H1 (cell line): ENCODE measurements at regions not wholly inside any gene's neighbourhood (a gene's known extent, or its start where the extent isn't known, plus 50 kb on each side); places are given as distances from the start of the nearest gene placed in this dataset.

ENCODE experiments used
- CTCF ChIA-PET: fragments of 300-600 bp; sonication (Branson Sonifier 250); formaldehyde crosslinking; loops from one replicate; lab custom pipeline; 2021; ENCODE audit not compliant: partially characterized antibody; lab: Charles Lee
- POLR2A ChIA-PET: fragments of 300-600 bp; sonication (Branson Sonifier 250); formaldehyde crosslinking; loops from one replicate; lab custom pipeline; 2021; ENCODE audit warnings: inconsistent platforms; ENCODE audit not compliant: partially characterized antibody; lab: Charles Lee
- DNase-seq, 2 experiments: peaks; one replicate each; pipeline versions ENCODE4 v3.0.0 to v3.0.0-alpha.2; 2010 to 2022; ENCODE audit warnings: low spot score in 2 of 2, low read depth in 1 of 2, mixed read lengths in 1 of 2
- FAIRE-seq: peaks from 2 replicates; lab custom pipeline; 2011; peaks lifted over from hg19 to GRCh38; lab: Jason Lieb, UNC
- H2AFZ ChIP-seq: 2 replicates; pipeline ENCODE4 v1.8.1; 2012; ENCODE audit warnings: low read length, inconsistent platforms
- H2AK5ac ChIP-seq: 2 replicates; pipeline ENCODE4 v1.6.1; 2013; ENCODE audit warnings: low read depth, low read length
- H2BK120ac ChIP-seq: replicated peaks from 2 replicates; pipeline ENCODE3; 2013; ENCODE audit warnings: low read depth, low read length, inconsistent platforms
- H2BK12ac ChIP-seq: 2 replicates; pipeline ENCODE4 v1.6.1; 2013; ENCODE audit warnings: low read depth, low read length
- H2BK15ac ChIP-seq: 2 replicates; pipeline ENCODE4 v1.6.1; 2013; ENCODE audit warnings: low read length
- H2BK20ac ChIP-seq: 2 replicates; pipeline ENCODE4 v1.6.1; 2013; ENCODE audit warnings: low read length
- H2BK5ac ChIP-seq: 2 replicates; pipeline ENCODE4 v1.6.1; 2013; ENCODE audit warnings: low read depth, low read length
- H3K14ac ChIP-seq: 2 replicates; pipeline ENCODE4 v1.6.1; 2013; ENCODE audit warnings: inconsistent platforms; ENCODE audit not compliant: insufficient read length
- H3K18ac ChIP-seq: 2 replicates; pipeline ENCODE4 v1.6.1; 2013; ENCODE audit warnings: low read length; ENCODE audit errors: extremely low read depth
- H3K23ac ChIP-seq: 2 replicates; pipeline ENCODE4 v1.6.1; 2013; ENCODE audit warnings: inconsistent platforms; ENCODE audit not compliant: insufficient read length
- H3K23me2 ChIP-seq: 2 replicates; pipeline ENCODE4 v1.6.1; 2013; ENCODE audit warnings: low read depth, low read length
- H3K27ac ChIP-seq: 2 replicates; pipeline ENCODE4 v1.6.1; 2011; ENCODE audit warnings: low read depth, low read length, inconsistent platforms
- H3K27me3 ChIP-seq, 4 experiments: replicated peaks in 1 of 4; 1 replicate in 1 of 4; 2 replicates in 3 of 4; pipeline versions ENCODE4 v1.6.1 to v1.8.1; 2011 to 2013; ENCODE audit warnings: low read length in 3 of 4, mild to moderate bottlenecking in 3 of 4, inconsistent platforms in 2 of 4, mixed read lengths in 2 of 4, moderate library complexity in 1 of 4; ENCODE audit not compliant: control insufficient read depth in 3 of 4, insufficient read depth in 3 of 4; ENCODE audit errors: extremely low read depth in 1 of 4
- H3K36me3 ChIP-seq, 4 experiments: 2 replicates each; pipeline versions ENCODE4 v1.6.1 to v1.8.1; 2011 to 2013; ENCODE audit warnings: mild to moderate bottlenecking in 4 of 4, low read length in 3 of 4, moderate library complexity in 2 of 4, control low read depth in 1 of 4, inconsistent platforms in 1 of 4; ENCODE audit not compliant: insufficient read depth in 4 of 4, control insufficient read depth in 2 of 4
- H3K4ac ChIP-seq: replicated peaks from 2 replicates; pipeline ENCODE3; 2013; ENCODE audit warnings: low read length, low read depth, mixed read lengths, inconsistent platforms; ENCODE audit not compliant: insufficient read length
- H3K4me1 ChIP-seq, 4 experiments: replicated peaks in 1 of 4; 1 replicate in 1 of 4; 2 replicates in 3 of 4; pipeline versions ENCODE4 v1.6.1 to v1.8.1; 2011 to 2013; ENCODE audit warnings: low read length in 3 of 4, inconsistent platforms in 2 of 4, mixed read lengths in 1 of 4; ENCODE audit not compliant: insufficient read depth in 4 of 4, control insufficient read depth in 3 of 4
- H3K4me2 ChIP-seq, 2 experiments: 2 replicates each; pipeline versions ENCODE4 v1.6.1 to v1.8.1; 2011 to 2013; ENCODE audit warnings: low read depth in 2 of 2, low read length in 2 of 2, control low read depth in 1 of 2, inconsistent platforms in 1 of 2, mild to moderate bottlenecking in 1 of 2; ENCODE audit not compliant: insufficient read depth in 1 of 2
- H3K4me3 ChIP-seq, 4 experiments: fragments of 200-600, 300-600 bp in 1 of 4; sonication (generic), shearing (Covaris generic), sonication (Bioruptor Twin) in 1 of 4; 2 replicates each; pipeline versions ENCODE4 v1.5.1 to v1.8.1; 2011 to 2016; ENCODE audit warnings: low read length in 4 of 4, low read depth in 3 of 4, control low read depth in 2 of 4, inconsistent platforms in 2 of 4, mild to moderate bottlenecking in 2 of 4, mixed read lengths in 1 of 4, moderate library complexity in 1 of 4; ENCODE audit not compliant: insufficient read depth in 2 of 4; ENCODE audit errors: extremely low read depth in 1 of 4
- H3K56ac ChIP-seq: replicated peaks from 2 replicates; pipeline ENCODE3; 2013; ENCODE audit warnings: low read depth, mild to moderate bottlenecking, mixed read lengths, low read length, inconsistent platforms; ENCODE audit not compliant: insufficient read length
- H3K79me1 ChIP-seq: 2 replicates; pipeline ENCODE4 v1.6.1; 2013; ENCODE audit warnings: low read depth, low read length, control low read depth
- H3K79me2 ChIP-seq, 2 experiments: 2 replicates each; pipeline versions ENCODE4 v1.6.1 to v1.8.1; 2012 to 2013; ENCODE audit warnings: low read length in 2 of 2, mild to moderate bottlenecking in 2 of 2, inconsistent platforms in 1 of 2; ENCODE audit not compliant: insufficient read depth in 2 of 2, control insufficient read depth in 1 of 2
- H3K9ac ChIP-seq, 4 experiments: replicated peaks in 1 of 4; 1 replicate in 1 of 4; 2 replicates in 3 of 4; pipeline versions ENCODE4 v1.6.1 to v1.8.1; 2011 to 2013; ENCODE audit warnings: low read depth in 3 of 4, low read length in 3 of 4, control low read depth in 2 of 4, mild to moderate bottlenecking in 2 of 4, moderate library complexity in 2 of 4, inconsistent platforms in 1 of 4; ENCODE audit errors: extremely low read depth in 1 of 4
- H3K9me3 ChIP-seq, 2 experiments: 2 replicates each; pipeline versions ENCODE4 v1.6.1 to v1.8.1; 2012 to 2013; ENCODE audit warnings: mild to moderate bottlenecking in 2 of 2, moderate library complexity in 2 of 2, control low read depth in 1 of 2, inconsistent platforms in 1 of 2, low read depth in 1 of 2, low read length in 1 of 2, mixed read lengths in 1 of 2; ENCODE audit not compliant: insufficient read depth in 2 of 2
- H4K20me1 ChIP-seq, 2 experiments: replicated peaks in 1 of 2; 2 replicates each; pipeline versions ENCODE3 to v1.8.1; 2011 to 2013; ENCODE audit warnings: inconsistent platforms in 2 of 2, low read length in 2 of 2, mild to moderate bottlenecking in 1 of 2; ENCODE audit not compliant: insufficient read depth in 2 of 2, control insufficient read depth in 1 of 2
- H4K5ac ChIP-seq: 2 replicates; pipeline ENCODE4 v1.6.1; 2013; ENCODE audit warnings: low read length, low read depth, mixed read lengths, inconsistent platforms; ENCODE audit not compliant: insufficient read length
- H4K8ac ChIP-seq: 2 replicates; pipeline ENCODE4 v1.8.0; 2013; ENCODE audit warnings: mild to moderate bottlenecking, moderate library complexity, low read length, inconsistent platforms; ENCODE audit not compliant: insufficient read depth; ENCODE audit errors: extremely low read depth
- H4K91ac ChIP-seq: replicated peaks from 2 replicates; pipeline ENCODE3; 2013; ENCODE audit warnings: low read length, mixed read lengths, inconsistent platforms; ENCODE audit not compliant: insufficient read length
- YY1 ChIP-seq: IDR thresholded peaks from 2 replicates; pipeline ENCODE4 v1.6.1; 2011; ENCODE audit warnings: low read depth, mild to moderate bottlenecking, low read length
- WGBS, 2 experiments: shearing (Covaris generic) in 1 of 2; methylation state at CpG; one replicate each; pipeline versions ENCODE4 v1.1.6 to v1.1.7; 2013 to 2015; ENCODE audit warnings: low lambda C conversion rate in 2 of 2, mixed read lengths in 2 of 2, inconsistent platforms in 1 of 2, low coverage in 1 of 2, missing lambda C conversion rate in 1 of 2; ENCODE audit not compliant: insufficient replicate concordance in 2 of 2, insufficient coverage in 1 of 2, insufficient read length in 1 of 2; ENCODE audit errors: extremely low coverage in 1 of 2, missing lambda C conversion rate in 1 of 2; 5-methylcytosine and 5-hydroxymethylcytosine counted together

- no peak overlapping the region for H4K91ac ChIP-seq
- no peaks in the 10 kb centered on the region for H3K23me2 ChIP-seq
- H2AFZ ChIP-seq = no peak overlapping the region
- H2BK20ac ChIP-seq = no peak overlapping the region
- no peaks in the 10 kb centered on the region for H3K36me3 ChIP-seq
- no peaks in the 10 kb centered on the region for H4K20me1 ChIP-seq
- H3K9me3 ChIP-seq = no peaks in the 10 kb centered on the region
- no peaks in the 10 kb centered on the region for H3K79me2 ChIP-seq
- H3K27ac ChIP-seq = no peak overlapping the region
- no peak overlapping the region for H3K18ac ChIP-seq
- no peak overlapping the region for H4K5ac ChIP-seq
- H3K4me1 ChIP-seq = no peaks in the 10 kb centered on the region
- no peak overlapping the region for H3K4me2 ChIP-seq
- H2BK120ac ChIP-seq = no peak overlapping the region
- ChIA-PET POLR2A (no interaction called here), CTCF (no interaction called here)
- DNase-seq = no peak
- H3K4ac ChIP-seq = no peak overlapping the region
- no peak overlapping the region for H2BK5ac ChIP-seq
- no peak overlapping the region for H3K56ac ChIP-seq
- FAIRE-seq = no peak
- H3K27me3 ChIP-seq = no peaks in the 10 kb centered on the region
- H3K9ac ChIP-seq = no peak overlapping the region
- H3K14ac ChIP-seq = no peak overlapping the region
- H3K23ac ChIP-seq = no peak overlapping the region
- H2BK15ac ChIP-seq = no peak overlapping the region
- no peaks in the 10 kb centered on the region for H3K79me1 ChIP-seq
- 89% methylated on average over 3 of the region's 3 CpGs; no CpG with 5 or more reads in 1 of the 2 experiments for WGBS, 2 experiments
- TF ChIP-seq YY1 = no peak
- H3K4me3 ChIP-seq = no peak overlapping the region
- H2AK5ac ChIP-seq = no peak overlapping the region
- no peak overlapping the region for H4K8ac ChIP-seq
- H2BK12ac ChIP-seq = no peak overlapping the region
Observed at GRCh38 chr4:106801386-106801785, 234.7 kb downstream of the DKK2 start.
